ENCODE measurements at regions not wholly inside any gene's neighbourhood (a gene's known extent, or its start where the extent isn't known, plus 50 kb on each side); places are given as distances from the start of the nearest gene placed in this dataset.

DNA sequence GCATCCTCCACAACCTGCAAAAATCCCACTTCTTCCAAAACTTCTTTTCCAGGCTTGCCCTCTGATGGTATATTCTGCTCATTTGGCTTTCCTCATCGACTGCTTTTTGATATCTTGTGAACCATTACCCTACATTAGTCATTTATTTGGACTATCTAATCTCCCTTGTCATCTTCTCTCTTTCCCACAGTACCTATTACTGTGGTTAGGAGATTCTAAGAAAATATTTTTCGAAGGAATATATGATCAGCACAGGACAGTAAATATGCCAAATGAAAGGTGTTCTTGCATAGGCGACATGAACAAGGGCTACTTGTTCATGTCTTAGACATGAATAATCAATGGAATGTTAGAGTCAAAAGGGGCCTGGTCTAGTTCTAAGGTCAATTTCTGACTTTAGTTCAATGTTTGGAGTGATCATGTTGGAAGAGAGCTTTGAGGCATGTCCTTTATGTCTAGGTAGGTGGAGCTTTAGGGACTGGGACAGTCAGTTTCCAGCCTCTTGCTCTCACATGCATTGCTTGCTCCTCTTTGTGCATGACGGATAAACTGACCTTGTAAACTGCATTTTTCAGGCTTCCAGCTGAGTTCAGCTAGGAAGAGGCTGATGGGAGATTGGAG, 243.4 kb upstream of the RPS23 start:
- TF ChIP-seq ZNF274 (IDR thresholded peaks at IDR 0.05; ENCODE audit: insufficient read depth, insufficient read length) = no peak
- TF ChIP-seq, protein P1, sequence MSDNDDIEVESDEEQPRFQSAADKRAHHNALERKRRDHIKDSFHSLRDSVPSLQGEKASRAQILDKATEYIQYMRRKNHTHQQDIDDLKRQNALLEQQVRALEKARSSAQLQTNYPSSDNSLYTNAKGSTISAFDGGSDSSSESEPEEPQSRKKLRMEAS (IDR thresholded peaks at IDR 0.05; ENCODE audit: low read depth, low read length) = no peak
- no peak for TF ChIP-seq RCOR1 (conservative IDR thresholded peaks at IDR 0.05; ENCODE audit: low read depth, low read length)
- no peak for TF ChIP-seq YY1 (IDR thresholded peaks at IDR 0.05; ENCODE audit: low read depth, low read length)
- TF ChIP-seq NFYA (IDR thresholded peaks at IDR 0.05; ENCODE audit: borderline replicate concordance, low read depth, low read length) = no peak
- TF ChIP-seq, protein P2, sequence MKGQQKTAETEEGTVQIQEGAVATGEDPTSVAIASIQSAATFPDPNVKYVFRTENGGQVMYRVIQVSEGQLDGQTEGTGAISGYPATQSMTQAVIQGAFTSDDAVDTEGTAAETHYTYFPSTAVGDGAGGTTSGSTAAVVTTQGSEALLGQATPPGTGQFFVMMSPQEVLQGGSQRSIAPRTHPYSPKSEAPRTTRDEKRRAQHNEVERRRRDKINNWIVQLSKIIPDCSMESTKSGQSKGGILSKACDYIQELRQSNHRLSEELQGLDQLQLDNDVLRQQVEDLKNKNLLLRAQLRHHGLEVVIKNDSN (IDR thresholded peaks at IDR 0.05; ENCODE audit: borderline replicate concordance, extremely low read length, insufficient read depth, low read depth, low read length) = no peak
- TF ChIP-seq, protein P3, sequence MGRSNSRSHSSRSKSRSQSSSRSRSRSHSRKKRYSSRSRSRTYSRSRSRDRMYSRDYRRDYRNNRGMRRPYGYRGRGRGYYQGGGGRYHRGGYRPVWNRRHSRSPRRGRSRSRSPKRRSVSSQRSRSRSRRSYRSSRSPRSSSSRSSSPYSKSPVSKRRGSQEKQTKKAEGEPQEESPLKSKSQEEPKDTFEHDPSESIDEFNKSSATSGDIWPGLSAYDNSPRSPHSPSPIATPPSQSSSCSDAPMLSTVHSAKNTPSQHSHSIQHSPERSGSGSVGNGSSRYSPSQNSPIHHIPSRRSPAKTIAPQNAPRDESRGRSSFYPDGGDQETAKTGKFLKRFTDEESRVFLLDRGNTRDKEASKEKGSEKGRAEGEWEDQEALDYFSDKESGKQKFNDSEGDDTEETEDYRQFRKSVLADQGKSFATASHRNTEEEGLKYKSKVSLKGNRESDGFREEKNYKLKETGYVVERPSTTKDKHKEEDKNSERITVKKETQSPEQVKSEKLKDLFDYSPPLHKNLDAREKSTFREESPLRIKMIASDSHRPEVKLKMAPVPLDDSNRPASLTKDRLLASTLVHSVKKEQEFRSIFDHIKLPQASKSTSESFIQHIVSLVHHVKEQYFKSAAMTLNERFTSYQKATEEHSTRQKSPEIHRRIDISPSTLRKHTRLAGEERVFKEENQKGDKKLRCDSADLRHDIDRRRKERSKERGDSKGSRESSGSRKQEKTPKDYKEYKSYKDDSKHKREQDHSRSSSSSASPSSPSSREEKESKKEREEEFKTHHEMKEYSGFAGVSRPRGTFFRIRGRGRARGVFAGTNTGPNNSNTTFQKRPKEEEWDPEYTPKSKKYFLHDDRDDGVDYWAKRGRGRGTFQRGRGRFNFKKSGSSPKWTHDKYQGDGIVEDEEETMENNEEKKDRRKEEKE (IDR thresholded peaks at IDR 0.05) = no peak
- no peak for TF ChIP-seq TCF7 (IDR thresholded peaks at IDR 0.05; ENCODE audit: borderline replicate concordance)
- TF ChIP-seq, protein P4, sequence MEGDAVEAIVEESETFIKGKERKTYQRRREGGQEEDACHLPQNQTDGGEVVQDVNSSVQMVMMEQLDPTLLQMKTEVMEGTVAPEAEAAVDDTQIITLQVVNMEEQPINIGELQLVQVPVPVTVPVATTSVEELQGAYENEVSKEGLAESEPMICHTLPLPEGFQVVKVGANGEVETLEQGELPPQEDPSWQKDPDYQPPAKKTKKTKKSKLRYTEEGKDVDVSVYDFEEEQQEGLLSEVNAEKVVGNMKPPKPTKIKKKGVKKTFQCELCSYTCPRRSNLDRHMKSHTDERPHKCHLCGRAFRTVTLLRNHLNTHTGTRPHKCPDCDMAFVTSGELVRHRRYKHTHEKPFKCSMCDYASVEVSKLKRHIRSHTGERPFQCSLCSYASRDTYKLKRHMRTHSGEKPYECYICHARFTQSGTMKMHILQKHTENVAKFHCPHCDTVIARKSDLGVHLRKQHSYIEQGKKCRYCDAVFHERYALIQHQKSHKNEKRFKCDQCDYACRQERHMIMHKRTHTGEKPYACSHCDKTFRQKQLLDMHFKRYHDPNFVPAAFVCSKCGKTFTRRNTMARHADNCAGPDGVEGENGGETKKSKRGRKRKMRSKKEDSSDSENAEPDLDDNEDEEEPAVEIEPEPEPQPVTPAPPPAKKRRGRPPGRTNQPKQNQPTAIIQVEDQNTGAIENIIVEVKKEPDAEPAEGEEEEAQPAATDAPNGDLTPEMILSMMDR (IDR thresholded peaks at IDR 0.05 in 2 of 3, conservative IDR thresholded peaks at IDR 0.05 in 1 of 3; ENCODE audit: control insufficient read depth in 2 of 3, extremely low read depth in 1 of 3, insufficient read depth in 1 of 3, low read depth in 3 of 3, low read length in 3 of 3) = no peak
- no peak for TF ChIP-seq POLR2A (IDR thresholded peaks at IDR 0.05; ENCODE audit: low read depth, low read length)

Data from GM12878 (cell line).